ENCODE measurements at regions not wholly inside any gene's neighbourhood (a gene's known extent, or its start where the extent isn't known, plus 50 kb on each side); places are given as distances from the start of the nearest gene placed in this dataset.

- Histone ChIP-seq H2BK120ac (ENCODE audit: insufficient read depth, low read length, poor library complexity) (peak overlapping the region; percentile 48), H4K12ac (ENCODE audit: low read depth, low read length) (no peak overlapping the region), H2BK12ac (ENCODE audit: low read length) (peak overlapping the region; percentile 16), H3K14ac (ENCODE audit: low read length) (peak overlapping the region; percentile 43), H3K36me3 (ENCODE audit: control insufficient read depth in 1 of 2, insufficient read depth in 2 of 2, low read length in 2 of 2) (no peaks in the 10 kb centered on the region), H3K4ac (ENCODE audit: low read depth, low read length) (no peak overlapping the region), H4K91ac (ENCODE audit: low read depth, low read length) (peak overlapping the region; percentile 80), H3K23ac (ENCODE audit: low read length) (no peak overlapping the region), H4K8ac (ENCODE audit: low read depth, low read length) (no peak overlapping the region), H2AK5ac (ENCODE audit: low read length) (no peak overlapping the region), H3K27me3 (ENCODE audit: insufficient read depth, low read length) (no peaks in the 10 kb centered on the region), H3K79me2 (ENCODE audit: control insufficient read depth, insufficient read depth, low read length, poor library complexity) (peaks cover 6% of the 10 kb centered on the region), H2AFZ (ENCODE audit: insufficient read depth, low read length, poor library complexity) (no peak overlapping the region), H3K79me1 (ENCODE audit: low read length) (peaks cover 26% of the 10 kb centered on the region), H3K27ac (ENCODE audit: low read depth, low read length) (no peak overlapping the region), H2BK5ac (ENCODE audit: low read depth, low read length, poor library complexity) (no peak overlapping the region), H3K9me3 (ENCODE audit: insufficient read depth, low read depth, low read length) (peaks cover 1% of the 10 kb centered on the region), H3K4me2 (ENCODE audit: low read length) (no peak overlapping the region), H3K9ac (ENCODE audit: low read length) (no peak overlapping the region), H3K4me1 (ENCODE audit: control insufficient read depth in 1 of 2, insufficient read depth in 2 of 2, low read length in 2 of 2) (peaks cover 12 to 14% of the 10 kb centered on the region in 2 experiments), H3K18ac (ENCODE audit: low read length) (no peak overlapping the region), H3K4me3 (ENCODE audit: low read depth, low read length) (no peak overlapping the region)
- no peak for DNase-seq
- no CpG with 5 or more reads among the region's 6 CpGs for WGBS (ENCODE audit: extremely low coverage, insufficient coverage, insufficient read length)
Observed at GRCh38 chr9:136609160-136609475, 53.6 kb upstream of the EGFL7 start.

- Histone ChIP-seq H3K79me2 (ENCODE audit: control insufficient read depth, insufficient read depth, low read length, poor library complexity) (peaks cover 4% of the 10 kb centered on the region), H3K4me1 (ENCODE audit: control insufficient read depth in 1 of 2, insufficient read depth in 2 of 2, low read length in 2 of 2) (peaks cover 10 to 11% of the 10 kb centered on the region in 2 experiments), H3K4ac (ENCODE audit: low read depth, low read length) (no peak overlapping the region), H2BK5ac (ENCODE audit: low read depth, low read length, poor library complexity) (no peak overlapping the region), H3K23ac (ENCODE audit: low read length) (no peak overlapping the region), H2AFZ (ENCODE audit: insufficient read depth, low read length, poor library complexity) (no peak overlapping the region), H3K4me3 (ENCODE audit: low read depth, low read length) (no peak overlapping the region), H2BK120ac (ENCODE audit: insufficient read depth, low read length, poor library complexity) (peak overlapping the region; percentile 20), H3K9me3 (ENCODE audit: insufficient read depth, low read depth, low read length) (no peaks in the 10 kb centered on the region), H2AK5ac (ENCODE audit: low read length) (no peak overlapping the region), H4K91ac (ENCODE audit: low read depth, low read length) (peak overlapping the region; percentile 80), H3K14ac (ENCODE audit: low read length) (peak overlapping the region; percentile 43), H3K27me3 (ENCODE audit: insufficient read depth, low read length) (no peaks in the 10 kb centered on the region), H3K9ac (ENCODE audit: low read length) (no peak overlapping the region), H4K8ac (ENCODE audit: low read depth, low read length) (no peak overlapping the region), H3K18ac (ENCODE audit: low read length) (no peak overlapping the region), H3K36me3 (ENCODE audit: control insufficient read depth in 1 of 2, insufficient read depth in 2 of 2, low read length in 2 of 2) (no peaks in the 10 kb centered on the region), H3K79me1 (ENCODE audit: low read length) (peaks cover 23% of the 10 kb centered on the region), H3K27ac (ENCODE audit: low read depth, low read length) (no peak overlapping the region), H3K4me2 (ENCODE audit: low read length) (no peak overlapping the region), H4K12ac (ENCODE audit: low read depth, low read length) (no peak overlapping the region), H2BK12ac (ENCODE audit: low read length) (peak overlapping the region; percentile 29)
- DNase-seq, result no peak
- no CpG with 5 or more reads among the region's 16 CpGs for WGBS (ENCODE audit: extremely low coverage, insufficient coverage, insufficient read length)
Observed at GRCh38 chr9:136608348-136609159, 54.2 kb upstream of the EGFL7 start.

GRCh38 chr9:136607334-136607919 lies 55.3 kb upstream of the EGFL7 start:
- no peak for DNase-seq

GRCh38 chr9:136606687-136607333 lies 55.9 kb upstream of the EGFL7 start:
- H3K23ac ChIP-seq (ENCODE audit: low read length), result no peak overlapping the region
- peak overlapping the region; percentile 35 for H2AK5ac ChIP-seq (ENCODE audit: low read length)
- peak overlapping the region; percentile 31 for H3K14ac ChIP-seq (ENCODE audit: low read length)
- no peak overlapping the region for H3K9ac ChIP-seq (ENCODE audit: low read length)
- no peak for DNase-seq
- H2BK12ac ChIP-seq (ENCODE audit: low read length), result peak overlapping the region; percentile 38
- no peaks in the 10 kb centered on the region for H3K36me3 ChIP-seq (ENCODE audit: control insufficient read depth in 1 of 2, insufficient read depth in 2 of 2, low read length in 2 of 2)
- no peak overlapping the region for H4K8ac ChIP-seq (ENCODE audit: low read depth, low read length)
- peak overlapping the region; percentile 33 for H3K18ac ChIP-seq (ENCODE audit: low read length)
- H3K27ac ChIP-seq (ENCODE audit: low read depth, low read length), result no peak overlapping the region
- H3K9me3 ChIP-seq (ENCODE audit: insufficient read depth, low read depth, low read length), result no peaks in the 10 kb centered on the region
- H2AFZ ChIP-seq (ENCODE audit: insufficient read depth, low read length, poor library complexity), result no peak overlapping the region
- no peaks in the 10 kb centered on the region for H3K27me3 ChIP-seq (ENCODE audit: insufficient read depth, low read length)
- H3K79me2 ChIP-seq (ENCODE audit: control insufficient read depth, insufficient read depth, low read length, poor library complexity), result peaks cover 4% of the 10 kb centered on the region
- H4K12ac ChIP-seq (ENCODE audit: low read depth, low read length), result peak overlapping the region; percentile 43
- H3K4me3 ChIP-seq (ENCODE audit: low read depth, low read length), result no peak overlapping the region
- peak overlapping the region; percentile 88 for H4K91ac ChIP-seq (ENCODE audit: low read depth, low read length)
- H3K4ac ChIP-seq (ENCODE audit: low read depth, low read length), result no peak overlapping the region
- H3K79me1 ChIP-seq (ENCODE audit: low read length), result peaks cover 23% of the 10 kb centered on the region
- no CpG with 5 or more reads among the region's 19 CpGs for WGBS (ENCODE audit: extremely low coverage, insufficient coverage, insufficient read length)
- H2BK120ac ChIP-seq (ENCODE audit: insufficient read depth, low read length, poor library complexity), result peak overlapping the region; percentile 75
- H2BK5ac ChIP-seq (ENCODE audit: low read depth, low read length, poor library complexity), result peak overlapping the region; percentile 38
- peaks cover 10 to 11% of the 10 kb centered on the region in 2 experiments for H3K4me1 ChIP-seq (ENCODE audit: control insufficient read depth in 1 of 2, insufficient read depth in 2 of 2, low read length in 2 of 2)
- H3K4me2 ChIP-seq (ENCODE audit: low read length), result no peak overlapping the region

More at GRCh38 chr9:136607334-136607919, 55.3 kb upstream of the EGFL7 start:
- no peak overlapping the region for H2AFZ ChIP-seq (ENCODE audit: insufficient read depth, low read length, poor library complexity)
- H2BK12ac ChIP-seq (ENCODE audit: low read length), result peak overlapping the region; percentile 15
- peak overlapping the region; percentile 33 for H3K18ac ChIP-seq (ENCODE audit: low read length)
- WGBS (ENCODE audit: extremely low coverage, insufficient coverage, insufficient read length), result no CpG with 5 or more reads among the region's 17 CpGs
- H3K9me3 ChIP-seq (ENCODE audit: insufficient read depth, low read depth, low read length), result no peaks in the 10 kb centered on the region
- H3K36me3 ChIP-seq (ENCODE audit: control insufficient read depth in 1 of 2, insufficient read depth in 2 of 2, low read length in 2 of 2), result no peaks in the 10 kb centered on the region
- no peak overlapping the region for H3K4me3 ChIP-seq (ENCODE audit: low read depth, low read length)
- H3K23ac ChIP-seq (ENCODE audit: low read length), result no peak overlapping the region
- no peak overlapping the region for H2BK5ac ChIP-seq (ENCODE audit: low read depth, low read length, poor library complexity)
- peaks cover 10 to 11% of the 10 kb centered on the region in 2 experiments for H3K4me1 ChIP-seq (ENCODE audit: control insufficient read depth in 1 of 2, insufficient read depth in 2 of 2, low read length in 2 of 2)
- no peak overlapping the region for H3K4me2 ChIP-seq (ENCODE audit: low read length)
- H4K12ac ChIP-seq (ENCODE audit: low read depth, low read length), result peak overlapping the region; percentile 22
- peaks cover 4% of the 10 kb centered on the region for H3K79me2 ChIP-seq (ENCODE audit: control insufficient read depth, insufficient read depth, low read length, poor library complexity)
- H3K27me3 ChIP-seq (ENCODE audit: insufficient read depth, low read length), result no peaks in the 10 kb centered on the region
- H3K14ac ChIP-seq (ENCODE audit: low read length), result peak overlapping the region; percentile 26
- no peak overlapping the region for H4K8ac ChIP-seq (ENCODE audit: low read depth, low read length)
- peak overlapping the region; percentile 88 for H4K91ac ChIP-seq (ENCODE audit: low read depth, low read length)
- peak overlapping the region; percentile 35 for H2AK5ac ChIP-seq (ENCODE audit: low read length)
- H3K27ac ChIP-seq (ENCODE audit: low read depth, low read length), result no peak overlapping the region
- peak overlapping the region; percentile 27 for H2BK120ac ChIP-seq (ENCODE audit: insufficient read depth, low read length, poor library complexity)
- no peak overlapping the region for H3K4ac ChIP-seq (ENCODE audit: low read depth, low read length)
- peaks cover 23% of the 10 kb centered on the region for H3K79me1 ChIP-seq (ENCODE audit: low read length)
- no peak overlapping the region for H3K9ac ChIP-seq (ENCODE audit: low read length)
